GM12878 (cell line): ENCODE measurements at regions not wholly inside any gene's neighbourhood (a gene's known extent, or its start where the extent isn't known, plus 50 kb on each side); places are given as distances from the start of the nearest gene placed in this dataset.
A peak's percentile ranks its signal among the peaks of the same experiment; 100 is the strongest.

Experiments used
- ATAC-seq: fragments of 200-7000 bp; cut with Tn5 transposase; 3 replicates; pipeline ENCODE4 v1.9.1; 2020; ENCODE audit warnings: mild to moderate bottlenecking, moderate library complexity
- BruUV-seq: library from RNA; stranded (reverse); fragments of 400-500 nt; replicated peaks from 2 replicates; lab custom pipeline; 2021; lab: Mats Ljungman, UMichigan
- CTCF ChIA-PET: fragments of 300-600 bp; sonication (Branson Sonifier 250); formaldehyde crosslinking; extraction: SDS; loops from one replicate; lab custom pipeline; 2021; ENCODE audit warnings: inconsistent platforms; lab: Yijun Ruan, JAX
- POLR2A ChIA-PET: fragments of 350-600 bp; formaldehyde crosslinking; extraction: SDS; loops from one replicate; lab custom pipeline; 2021; ENCODE audit warnings: inconsistent platforms; lab: Charles Lee
- RAD21 ChIA-PET: fragments of 300-600 bp; sonication (Branson Sonifier 250); formaldehyde crosslinking; loops from one replicate; lab custom pipeline; 2023; ENCODE audit warnings: antibody characterized with exemption; ENCODE audit not compliant: unreplicated experiment; lab: Charles Lee
- SMC1A ChIA-PET: fragments of 300-600 bp; sonication (Branson Sonifier 250); formaldehyde crosslinking; loops from one replicate; lab custom pipeline; 2023; ENCODE audit not compliant: unreplicated experiment, uncharacterized antibody; lab: Charles Lee
- DNase-seq: peaks from one replicate; pipeline ENCODE4 v3.0.0-alpha.2; 2011; ENCODE audit warnings: low read depth, low spot score
- FAIRE-seq: peaks from 3 replicates; lab custom pipeline; 2011; peaks lifted over from hg19 to GRCh38; lab: Jason Lieb, UNC
- H2AFZ ChIP-seq: 2 replicates; pipeline ENCODE4 v1.6.0; 2011; ENCODE audit warnings: low read depth, low read length, control low read depth; ENCODE audit not compliant: control insufficient read depth
- H3K27ac ChIP-seq: 2 replicates; pipeline ENCODE4 v1.5.1; 2011; ENCODE audit warnings: control low read depth; ENCODE audit not compliant: control insufficient read depth, insufficient read depth
- H3K27me3 ChIP-seq, 2 experiments: replicated peaks in 1 of 2; 2 replicates each; pipeline versions ENCODE4 v1.6.0 to v1.6.1; 2011; ENCODE audit warnings: low read length in 1 of 2; ENCODE audit not compliant: control insufficient read depth in 2 of 2, insufficient read depth in 2 of 2
- H3K36me3 ChIP-seq, 2 experiments: 2 replicates each; pipeline ENCODE4 v1.5.1; 2011; ENCODE audit warnings: low read length in 1 of 2; ENCODE audit not compliant: control insufficient read depth in 2 of 2, insufficient read depth in 2 of 2
- H3K4me1 ChIP-seq: 2 replicates; pipeline ENCODE4 v1.6.1; 2011; ENCODE audit warnings: mild to moderate bottlenecking, low read length, moderate library complexity, mixed read lengths; ENCODE audit not compliant: control insufficient read depth, insufficient read depth
- H3K4me2 ChIP-seq: 2 replicates; pipeline ENCODE4 v1.6.0; 2011; ENCODE audit warnings: control low read depth; ENCODE audit not compliant: control insufficient read depth, insufficient read depth
- H3K4me3 ChIP-seq: fragments of 200-600 bp; sonication (generic); 2 replicates; pipeline ENCODE4 v1.5.1; 2016
- H3K79me2 ChIP-seq: 2 replicates; pipeline ENCODE4 v1.6.0; 2011; ENCODE audit warnings: low read length; ENCODE audit not compliant: control insufficient read depth, insufficient read depth
- H3K9ac ChIP-seq: 2 replicates; pipeline ENCODE4 v1.8.0; 2011; ENCODE audit warnings: low read length, control low read depth, mixed read lengths; ENCODE audit not compliant: control insufficient read depth, insufficient read depth
- H3K9me3 ChIP-seq: replicated peaks from 3 replicates; pipeline ENCODE4 v1.5.1; 2011; ENCODE audit warnings: mild to moderate bottlenecking, low read length; ENCODE audit not compliant: control insufficient read depth, insufficient read depth
- H4K20me1 ChIP-seq: 2 replicates; pipeline ENCODE4 v1.6.0; 2011; ENCODE audit not compliant: control insufficient read depth, insufficient read depth
- ATF7 ChIP-seq: fragments of 450-650 bp; IDR thresholded peaks from 2 replicates; pipeline ENCODE4 v1.6.1; 2016; ENCODE audit warnings: low read depth, mild to moderate bottlenecking
- BMI1 ChIP-seq: fragments of 450-650 bp; IDR thresholded peaks from 2 replicates; pipeline ENCODE4 v1.6.1; 2016; ENCODE audit warnings: mild to moderate bottlenecking, moderate library complexity, borderline replicate concordance
- ESRRA ChIP-seq: IDR thresholded peaks from 2 replicates; pipeline ENCODE4 v1.6.1; 2012; ENCODE audit warnings: mild to moderate bottlenecking, low read length, improper control_type of control experiment
- NFYB ChIP-seq: IDR thresholded peaks from 2 replicates; pipeline ENCODE4 v1.6.1; 2011; ENCODE audit warnings: low read depth, mild to moderate bottlenecking, low read length, improper control_type of control experiment, moderate library complexity; ENCODE audit not compliant: insufficient read depth
- PAX5 ChIP-seq: IDR thresholded peaks from 2 replicates; pipeline ENCODE4 v1.6.1; 2011; ENCODE audit warnings: low read depth, low read length, borderline replicate concordance
- RAD21 ChIP-seq: IDR thresholded peaks from 2 replicates; pipeline ENCODE4 v1.6.1; 2011; ENCODE audit warnings: mild to moderate bottlenecking, low read depth, low read length, moderate library complexity; ENCODE audit not compliant: insufficient read depth
- SMC3 ChIP-seq: IDR thresholded peaks from 2 replicates; pipeline ENCODE4 v1.6.1; 2011; ENCODE audit warnings: low read length, improper control_type of control experiment, borderline replicate concordance
- TCF7 ChIP-seq: IDR thresholded peaks from 2 replicates; pipeline ENCODE4 v1.6.1; 2014; ENCODE audit warnings: antibody characterized with exemption, borderline replicate concordance
- WGBS: methylation state at CpG from one replicate; pipeline ENCODE4 v1.1.6; 2016; ENCODE audit warnings: low lambda C conversion rate; ENCODE audit not compliant: insufficient replicate concordance, insufficient coverage; ENCODE audit errors: missing lambda C conversion rate; 5-methylcytosine and 5-hydroxymethylcytosine counted together
- in situ Hi-C: fragments of 300-500 bp; cut with MboI; formaldehyde crosslinking; loops from 9 replicates; pipeline ENCODE4 v1.14.3; 2018; ENCODE audit warnings: mixed read lengths
- intact Hi-C: fragments of 100-400 bp; cut with micrococcal nuclease; formaldehyde crosslinking; loops from one replicate; pipeline ENCODE4 v1.14.2; 2022; ENCODE audit not compliant: unreplicated experiment
- TF ChIP-seq, protein P1 (sequence below), 3 experiments: IDR thresholded peaks in 2 of 3; conservative IDR thresholded peaks in 1 of 3; 2 replicates each; pipeline ENCODE4 v1.5.1; 2011; ENCODE audit warnings: low read depth in 3 of 3, low read length in 3 of 3, mild to moderate bottlenecking in 3 of 3, control low read depth in 2 of 3, moderate library complexity in 2 of 3, inconsistent platforms in 1 of 3, mixed read lengths in 1 of 3; ENCODE audit not compliant: control insufficient read depth in 2 of 3, insufficient read depth in 1 of 3; ENCODE audit errors: extremely low read depth in 1 of 3

DNA sequence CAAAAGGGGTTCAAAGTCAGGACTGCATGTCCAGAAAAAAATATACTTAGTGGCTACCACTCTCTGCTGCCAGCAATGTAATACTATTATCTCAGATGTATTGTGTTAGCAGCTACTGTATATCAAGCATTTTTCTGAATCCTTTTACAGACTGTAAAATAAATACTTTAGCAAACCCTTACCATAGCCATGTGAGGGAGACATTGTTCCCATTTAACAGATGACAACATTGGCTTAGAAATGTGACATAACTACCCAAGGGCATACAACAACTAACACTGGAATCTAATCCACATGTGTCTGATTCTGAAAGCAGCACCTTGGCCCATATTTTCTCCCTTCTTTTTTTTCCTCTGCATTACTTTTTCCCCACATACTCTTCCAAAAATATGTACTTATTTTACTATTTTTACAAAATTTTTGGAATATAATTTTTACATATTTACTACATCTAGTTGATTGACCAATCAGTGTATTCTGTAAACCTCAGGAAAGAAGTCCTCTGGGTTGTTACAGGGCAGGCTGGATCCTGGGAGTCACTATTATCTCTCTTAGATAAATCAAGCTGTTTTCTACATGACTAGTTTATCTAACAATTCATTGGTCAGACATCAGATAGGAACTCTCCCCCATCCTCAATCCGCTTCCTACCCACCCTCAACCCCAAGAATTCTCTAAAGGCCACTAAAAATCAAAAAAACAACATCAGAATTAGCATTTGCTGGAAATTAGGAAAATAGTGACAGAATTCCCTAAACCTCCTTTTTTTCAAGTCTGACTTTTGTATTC lies 154.1 kb downstream of the BTG1 start:
- peak; percentile 71 for FAIRE-seq
- H3K9me3 ChIP-seq: no peaks in the 10 kb centered on the region; the same call in 2 of the 3 replicates

More for the DNA sequence above, 154.1 kb downstream of the BTG1 start:
- Histone ChIP-seq H3K9ac (no peak overlapping the region), H3K36me3 (no peaks in the 10 kb centered on the region), H3K4me2 (no peak overlapping the region), H3K4me3 (no peak overlapping the region), H3K4me1 (no peaks in the 10 kb centered on the region), H2AFZ (no peak overlapping the region), H3K79me2 (no peaks in the 10 kb centered on the region), H4K20me1 (no peaks in the 10 kb centered on the region), H3K27me3 (no peaks in the 10 kb centered on the region), H3K27ac (no peak overlapping the region)
- ChIA-PET POLR2A (interaction anchor here (1.0 to 1.3 kb wide), 2 partner anchors 143 to 155 kb away, joined by 4 read pairs; partner anchors contain the start of gene BTG1), CTCF (interaction anchor here (0.6 to 3.4 kb wide), 13 partner anchors 8 to 579 kb away, joined by 3 to 18 read pairs (median 3); no protein-coding TSS in a partner anchor), SMC1A (interaction anchor here (0.7 to 4.6 kb wide), 27 partner anchors 9 to 657 kb away, joined by 3 to 37 read pairs (median 4); partner anchors contain the start of gene BTG1), RAD21 (interaction anchor here (0.8 to 2.7 kb wide), 13 partner anchors 39 to 610 kb away, joined by 3 to 24 read pairs (median 4); partner anchors contain the start of gene BTG1)
- DNase-seq (peak; percentile 32), ATAC-seq (peak; percentile 94)
- in situ Hi-C loops: no loop called here
- 53% methylated on average over 1 of the region's 1 CpG for WGBS
- TF ChIP-seq BMI1: no peak
- peak; percentile 52; the same call in 1 of the 2 replicates for TF ChIP-seq SMC3
- TF ChIP-seq ATF7: peak; percentile 69
- peak; percentile 61 for TF ChIP-seq RAD21
- TF ChIP-seq NFYB: 0 out of 2 replicates have a peak, but pooled peaks have one; percentile 39
- TF ChIP-seq, protein P1, sequence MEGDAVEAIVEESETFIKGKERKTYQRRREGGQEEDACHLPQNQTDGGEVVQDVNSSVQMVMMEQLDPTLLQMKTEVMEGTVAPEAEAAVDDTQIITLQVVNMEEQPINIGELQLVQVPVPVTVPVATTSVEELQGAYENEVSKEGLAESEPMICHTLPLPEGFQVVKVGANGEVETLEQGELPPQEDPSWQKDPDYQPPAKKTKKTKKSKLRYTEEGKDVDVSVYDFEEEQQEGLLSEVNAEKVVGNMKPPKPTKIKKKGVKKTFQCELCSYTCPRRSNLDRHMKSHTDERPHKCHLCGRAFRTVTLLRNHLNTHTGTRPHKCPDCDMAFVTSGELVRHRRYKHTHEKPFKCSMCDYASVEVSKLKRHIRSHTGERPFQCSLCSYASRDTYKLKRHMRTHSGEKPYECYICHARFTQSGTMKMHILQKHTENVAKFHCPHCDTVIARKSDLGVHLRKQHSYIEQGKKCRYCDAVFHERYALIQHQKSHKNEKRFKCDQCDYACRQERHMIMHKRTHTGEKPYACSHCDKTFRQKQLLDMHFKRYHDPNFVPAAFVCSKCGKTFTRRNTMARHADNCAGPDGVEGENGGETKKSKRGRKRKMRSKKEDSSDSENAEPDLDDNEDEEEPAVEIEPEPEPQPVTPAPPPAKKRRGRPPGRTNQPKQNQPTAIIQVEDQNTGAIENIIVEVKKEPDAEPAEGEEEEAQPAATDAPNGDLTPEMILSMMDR (IDR thresholded peaks at IDR 0.05 in 2 of 3, conservative IDR thresholded peaks at IDR 0.05 in 1 of 3; ENCODE audit: control insufficient read depth in 2 of 3, extremely low read depth in 1 of 3, insufficient read depth in 1 of 3, low read depth in 3 of 3, low read length in 3 of 3): peak in 2 of 3 experiments; percentile 35 to 56; a peak in 3 of 6 replicates
- TF ChIP-seq TCF7: no peak
- TF ChIP-seq PAX5: no peak
- no peak for TF ChIP-seq ESRRA
- intact Hi-C loops: loop anchor here (1.0 to 5.0 kb wide), 3 partner anchors 141 to 661 kb away; no protein-coding TSS in a partner anchor
- BruUV-seq: no TSS peak
